GM12891 (cell line): ENCODE measurements at regions not wholly inside any gene's neighbourhood (a gene's known extent, or its start where the extent isn't known, plus 50 kb on each side); places are given as distances from the start of the nearest gene placed in this dataset.

Experiments
- POLR2A ChIP-seq: IDR thresholded peaks from 2 replicates; pipeline ENCODE4 v1.6.1; 2011; ENCODE audit warnings: low read depth, low read length, control low read depth
- POLR2AphosphoS5 ChIP-seq: IDR thresholded peaks from 2 replicates; pipeline ENCODE4 v1.6.1; 2011; ENCODE audit warnings: low read depth, low read length, control low read depth
- SPI1 ChIP-seq: IDR thresholded peaks from 2 replicates; pipeline ENCODE4 v1.6.1; 2011; ENCODE audit warnings: low read depth, low read length, control low read depth
- TAF1 ChIP-seq: IDR thresholded peaks from 2 replicates; pipeline ENCODE4 v1.6.1; 2011; ENCODE audit warnings: low read depth, low read length, control low read depth

GRCh38 chr11:115990004-115990447 is 485.8 kb upstream of the CADM1 start:
- no peak for TF ChIP-seq POLR2A
- no peak for TF ChIP-seq POLR2AphosphoS5
- TF ChIP-seq TAF1: no peak
- TF ChIP-seq SPI1: no peak
